Activated naive CD8-positive, alpha-beta T cell treated with anti-CD3 and anti-CD28 coated beads, Interleukin-2, amount 50 U/mL, for 24 hours (primary cell): ENCODE measurements at regions not wholly inside any gene's neighbourhood (a gene's known extent, or its start where the extent isn't known, plus 50 kb on each side); places are given as distances from the start of the nearest gene placed in this dataset.

ENCODE experiments used
- ATAC-seq: fragments of 150-1000 bp; cut with Tn5 transposase; one replicate; pipeline ENCODE4 v1.10.0; 2021
- DNase-seq: peaks from one replicate; pipeline ENCODE4 v3.0.0; 2021
- H3K27ac Mint-ChIP-seq: one replicate; pipeline ENCODE4 v1.8.0; 2021; ENCODE audit warnings: mild to moderate bottlenecking, mixed read lengths
- H3K27me3 Mint-ChIP-seq: one replicate; pipeline ENCODE4 v1.8.0; 2021; ENCODE audit warnings: mixed read lengths
- H3K36me3 Mint-ChIP-seq: one replicate; pipeline ENCODE4 v1.8.0; 2021; ENCODE audit warnings: low read depth, mixed read lengths
- H3K4me1 Mint-ChIP-seq: one replicate; pipeline ENCODE4 v1.8.0; 2021; ENCODE audit warnings: mixed read lengths
- H3K4me3 Mint-ChIP-seq: one replicate; pipeline ENCODE4 v1.8.0; 2021; ENCODE audit warnings: mild to moderate bottlenecking, moderate library complexity, mixed read lengths
- H3K9me3 Mint-ChIP-seq: one replicate; pipeline ENCODE4 v1.8.0; 2021; ENCODE audit warnings: mixed read lengths

DNA sequence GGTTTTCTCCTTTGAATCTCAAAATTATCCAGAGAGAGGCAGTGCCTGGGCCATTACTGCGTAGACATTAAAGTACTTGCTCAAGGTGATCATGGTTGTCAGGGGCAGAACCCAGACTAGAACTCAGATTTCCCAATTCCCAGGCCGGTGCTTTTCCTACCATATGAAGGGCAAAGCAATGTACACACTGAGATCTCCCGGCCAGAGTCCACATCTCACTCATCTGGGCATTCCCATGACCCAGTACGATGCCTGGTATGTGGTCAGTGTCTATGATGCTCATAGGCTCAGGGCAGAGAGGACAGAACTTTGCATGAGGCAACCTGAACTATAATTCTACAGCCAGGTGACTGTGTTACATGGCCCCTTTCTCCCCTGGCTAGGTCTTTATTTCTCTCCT, 531.4 kb downstream of the TDRD15 start:
- DNase-seq (no peak), ATAC-seq (no peak)
- H3K4me3 Mint-ChIP-seq = no peak overlapping the region
- H3K9me3 Mint-ChIP-seq = peaks cover 8% of the 10 kb centered on the region
- H3K27me3 Mint-ChIP-seq = no peaks in the 10 kb centered on the region
- no peak overlapping the region for H3K27ac Mint-ChIP-seq
- H3K36me3 Mint-ChIP-seq = no peaks in the 10 kb centered on the region
- no peaks in the 10 kb centered on the region for H3K4me1 Mint-ChIP-seq

DNA sequence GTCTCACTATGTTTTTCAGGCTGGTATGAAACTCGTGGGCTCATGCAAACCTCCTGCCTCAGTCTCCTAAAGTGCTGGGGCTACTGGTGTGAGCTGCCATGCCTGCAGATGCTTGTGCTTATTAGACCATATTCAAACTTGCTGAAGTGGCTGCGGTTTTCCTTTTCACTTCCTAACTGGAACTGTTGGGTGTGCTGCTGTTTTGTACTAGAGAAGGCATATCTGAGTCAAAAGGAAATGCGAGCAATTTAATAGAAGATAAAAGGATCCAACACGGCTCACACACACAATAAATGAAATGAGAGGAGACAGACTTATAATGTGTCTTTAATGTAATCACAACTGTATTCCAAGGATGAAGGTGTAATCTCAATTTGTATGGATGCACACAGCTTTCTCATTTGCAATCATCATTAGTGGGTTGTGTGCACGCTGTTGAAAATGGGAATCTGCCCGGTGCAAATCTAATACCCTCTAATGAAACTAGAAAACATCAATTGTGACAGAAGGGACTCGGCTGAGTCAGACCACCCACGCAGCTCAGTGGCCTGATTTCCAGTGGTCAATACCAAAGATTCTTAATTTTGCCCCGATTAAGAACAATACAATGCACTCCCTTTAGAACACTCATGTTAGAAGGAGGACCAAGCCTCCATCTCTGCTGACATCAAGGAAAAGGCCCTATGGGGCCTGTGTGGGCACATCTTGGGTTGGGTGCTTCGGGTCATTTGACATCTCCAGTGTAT, 532.7 kb downstream of the TDRD15 start:
- no peaks in the 10 kb centered on the region for H3K27me3 Mint-ChIP-seq
- no peaks in the 10 kb centered on the region for H3K36me3 Mint-ChIP-seq

DNA sequence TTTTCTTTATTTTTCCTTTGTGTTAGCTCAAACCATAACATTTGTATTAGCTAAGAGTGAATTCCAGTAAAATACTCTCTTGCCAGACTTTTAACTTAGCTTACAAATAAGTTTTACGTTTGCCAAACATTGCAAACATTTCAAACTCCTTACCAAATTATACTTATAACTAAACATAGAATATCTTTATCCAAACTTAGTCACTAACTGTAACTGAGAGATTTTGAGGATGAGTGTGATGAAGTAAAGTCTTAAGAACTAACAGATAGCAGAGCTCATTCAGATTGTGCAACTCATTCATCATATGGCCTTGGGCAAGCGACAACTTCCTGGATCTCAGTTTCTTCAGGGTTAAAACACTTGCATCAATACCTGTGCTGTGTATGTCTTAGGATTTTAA, 533.7 kb downstream of the TDRD15 start:
- no peak for DNase-seq
- H3K4me1 Mint-ChIP-seq = no peaks in the 10 kb centered on the region
- no peaks in the 10 kb centered on the region for H3K36me3 Mint-ChIP-seq
- no peak overlapping the region for H3K27ac Mint-ChIP-seq
- H3K27me3 Mint-ChIP-seq = no peaks in the 10 kb centered on the region
- ATAC-seq = no peak
- H3K9me3 Mint-ChIP-seq = peaks cover 4% of the 10 kb centered on the region
- H3K4me3 Mint-ChIP-seq = no peak overlapping the region

More for the DNA sequence above, 532.7 kb downstream of the TDRD15 start:
- Mint-ChIP-seq H3K4me1 (no peaks in the 10 kb centered on the region), H3K9me3 (peaks cover 8% of the 10 kb centered on the region), H3K4me3 (no peak overlapping the region), H3K27ac (no peak overlapping the region)
- DNase-seq (no peak), ATAC-seq (no peak)

DNA sequence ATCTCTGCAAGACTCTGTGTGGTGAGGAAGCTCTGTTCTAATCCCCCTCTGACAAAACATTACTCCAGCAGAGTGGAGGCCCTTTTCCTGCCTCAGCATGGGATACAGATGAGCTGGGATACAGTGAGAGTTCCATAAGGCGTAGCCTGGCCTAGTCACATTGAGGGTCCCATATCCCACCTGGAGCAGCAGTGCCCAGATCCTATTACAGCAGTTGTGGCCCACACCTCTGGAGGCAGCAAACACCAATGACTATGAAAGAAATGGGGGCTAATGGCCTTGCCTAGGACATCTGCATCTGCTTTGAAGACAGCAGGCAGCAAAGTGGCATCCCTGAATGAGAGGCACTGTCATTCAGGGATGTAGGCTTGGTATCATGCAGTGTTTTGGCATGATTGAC, 534.5 kb downstream of the TDRD15 start:
- H3K4me1 Mint-ChIP-seq = no peaks in the 10 kb centered on the region
- no peak for DNase-seq
- no peaks in the 10 kb centered on the region for H3K27me3 Mint-ChIP-seq
- no peak overlapping the region for H3K4me3 Mint-ChIP-seq
- no peak overlapping the region for H3K27ac Mint-ChIP-seq
- ATAC-seq = no peak
- peaks cover 4% of the 10 kb centered on the region for H3K9me3 Mint-ChIP-seq
- no peaks in the 10 kb centered on the region for H3K36me3 Mint-ChIP-seq

DNA sequence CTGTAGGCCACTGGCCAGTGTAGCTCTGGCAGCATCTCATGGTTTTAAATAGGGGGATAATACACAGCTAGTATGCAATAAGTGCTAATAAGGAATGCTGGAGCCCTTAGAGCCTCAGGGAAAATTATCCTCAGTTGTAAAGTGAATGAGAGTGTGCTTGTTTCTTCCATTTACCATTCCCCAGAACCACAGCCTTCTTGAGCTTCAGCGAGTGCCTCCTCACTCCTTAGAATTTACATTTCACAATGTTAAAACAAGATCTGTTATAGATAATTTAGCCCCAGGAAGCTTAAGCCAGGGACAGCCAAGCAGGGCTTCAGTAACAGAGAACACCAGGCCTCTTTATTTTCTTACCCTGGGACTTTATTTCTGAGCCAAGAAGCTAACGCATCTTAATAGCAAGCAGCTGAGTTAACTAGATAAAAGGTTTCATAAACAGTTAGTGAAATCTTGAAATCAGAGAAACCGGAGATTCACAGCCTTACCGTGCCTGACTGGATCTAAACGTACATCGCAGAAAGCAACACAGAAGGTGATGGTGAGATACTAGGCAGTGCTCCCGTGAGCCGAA, 535.2 kb downstream of the TDRD15 start:
- Mint-ChIP-seq H3K27ac (no peak overlapping the region), H3K9me3 (peaks cover 4% of the 10 kb centered on the region), H3K4me1 (no peaks in the 10 kb centered on the region), H3K4me3 (no peak overlapping the region), H3K36me3 (no peaks in the 10 kb centered on the region), H3K27me3 (no peaks in the 10 kb centered on the region)
- no peak for ATAC-seq
- no peak for DNase-seq

DNA sequence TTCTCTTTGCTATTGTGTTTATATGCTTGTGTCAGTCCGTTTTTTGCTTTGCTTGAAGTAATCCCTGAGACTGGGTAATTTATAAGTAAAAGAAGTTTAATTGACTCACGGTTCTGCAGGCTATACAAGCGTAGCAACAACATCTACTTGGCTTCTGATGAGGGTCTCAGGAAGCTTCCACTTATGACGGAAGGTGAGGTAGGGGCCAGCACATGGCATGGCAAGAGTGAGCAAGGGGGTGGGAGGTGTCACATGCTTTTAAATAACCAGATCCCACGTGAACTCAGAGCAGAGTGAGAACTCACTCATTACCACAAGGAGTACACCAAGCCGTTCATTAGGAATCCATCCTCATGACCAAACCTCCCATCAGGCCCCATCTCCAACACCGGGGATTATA, 540.3 kb downstream of the TDRD15 start:
- no peak overlapping the region for H3K27ac Mint-ChIP-seq
- ATAC-seq (no peak), DNase-seq (no peak)
- no peaks in the 10 kb centered on the region for H3K4me1 Mint-ChIP-seq
- H3K9me3 Mint-ChIP-seq = peaks cover 4% of the 10 kb centered on the region
- H3K4me3 Mint-ChIP-seq = no peak overlapping the region
- H3K36me3 Mint-ChIP-seq = no peaks in the 10 kb centered on the region
- no peaks in the 10 kb centered on the region for H3K27me3 Mint-ChIP-seq

DNA sequence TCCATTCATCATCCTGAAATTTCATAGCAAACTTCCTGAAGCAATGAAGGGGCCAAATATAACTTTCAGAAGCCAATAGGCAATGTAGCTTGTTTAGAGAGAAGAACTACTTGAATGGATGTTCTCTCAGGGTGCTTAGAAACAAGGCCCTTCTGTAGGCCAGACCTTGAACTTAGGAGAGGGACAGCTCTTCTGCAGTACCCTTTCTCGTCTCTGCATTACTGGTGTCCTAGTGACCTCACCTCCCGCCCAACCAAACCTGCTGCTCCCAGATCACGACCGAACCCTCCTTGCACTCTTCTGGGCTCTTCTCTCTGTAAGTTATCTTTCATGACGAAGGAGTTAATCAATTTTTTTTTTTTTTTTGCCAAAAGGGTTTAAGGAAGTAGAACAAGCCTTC, 543.9 kb downstream of the TDRD15 start:
- Mint-ChIP-seq H3K36me3 (no peaks in the 10 kb centered on the region), H3K4me3 (no peak overlapping the region), H3K27ac (no peak overlapping the region), H3K9me3 (peaks cover 5% of the 10 kb centered on the region), H3K4me1 (no peaks in the 10 kb centered on the region), H3K27me3 (no peaks in the 10 kb centered on the region)
- DNase-seq (no peak), ATAC-seq (no peak)

DNA sequence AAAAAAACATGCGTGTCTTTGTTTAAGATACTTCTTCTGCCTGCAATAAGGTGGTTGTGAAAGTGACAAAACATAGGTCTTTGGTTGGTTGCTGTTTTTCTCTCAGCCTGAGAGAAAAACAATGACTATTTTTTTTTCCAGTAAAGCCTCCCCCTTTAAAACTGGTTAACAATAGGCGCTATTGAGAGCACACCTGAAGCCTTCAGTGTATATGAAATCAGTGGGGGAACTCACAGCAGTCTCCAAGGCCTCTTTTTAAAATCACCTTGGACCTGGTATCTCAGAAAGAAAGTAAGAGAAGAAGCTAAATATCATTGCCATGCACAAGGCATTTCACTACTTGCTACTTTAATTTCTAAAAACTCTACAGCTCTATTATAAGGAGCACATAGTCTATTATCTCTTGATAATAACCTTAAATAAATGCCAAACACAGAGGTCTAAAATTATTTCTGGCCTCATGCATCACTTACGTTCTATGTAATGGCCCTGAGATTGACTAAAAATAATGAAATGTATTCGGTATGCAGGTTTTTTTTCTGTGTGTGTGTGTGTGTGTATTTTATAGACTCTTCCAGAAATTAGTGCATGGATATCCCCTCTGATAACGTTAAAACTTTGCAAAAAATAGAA, 544.4 kb downstream of the TDRD15 start:
- Mint-ChIP-seq H3K27ac (no peak overlapping the region), H3K4me1 (no peaks in the 10 kb centered on the region), H3K9me3 (peaks cover 5% of the 10 kb centered on the region), H3K36me3 (no peaks in the 10 kb centered on the region), H3K27me3 (no peaks in the 10 kb centered on the region), H3K4me3 (no peak overlapping the region)
- no peak for DNase-seq
- no peak for ATAC-seq

DNA sequence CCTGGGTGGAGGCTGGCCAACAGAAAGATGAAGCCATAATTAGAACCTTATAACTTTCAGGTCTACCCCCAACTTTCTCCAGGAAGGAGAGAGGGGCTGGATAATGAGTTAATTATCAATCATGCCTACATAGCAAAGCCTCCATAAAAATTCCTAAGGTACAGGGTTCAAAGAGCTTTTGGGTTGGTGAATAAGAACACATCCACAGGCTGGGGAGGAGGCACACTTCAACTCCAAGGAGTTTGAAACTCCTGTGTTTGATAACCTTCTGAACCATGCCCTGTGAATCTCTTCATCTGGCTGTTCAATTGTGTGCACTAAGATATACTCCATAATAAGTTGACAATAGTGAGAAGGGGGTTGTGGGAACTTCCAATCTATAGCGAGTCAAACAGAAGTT, 552.3 kb downstream of the TDRD15 start:
- Mint-ChIP-seq H3K27ac (no peak overlapping the region), H3K27me3 (no peaks in the 10 kb centered on the region), H3K36me3 (no peaks in the 10 kb centered on the region), H3K4me1 (no peaks in the 10 kb centered on the region), H3K9me3 (peaks cover 21% of the 10 kb centered on the region), H3K4me3 (no peak overlapping the region)
- no peak for DNase-seq
- no peak for ATAC-seq

DNA sequence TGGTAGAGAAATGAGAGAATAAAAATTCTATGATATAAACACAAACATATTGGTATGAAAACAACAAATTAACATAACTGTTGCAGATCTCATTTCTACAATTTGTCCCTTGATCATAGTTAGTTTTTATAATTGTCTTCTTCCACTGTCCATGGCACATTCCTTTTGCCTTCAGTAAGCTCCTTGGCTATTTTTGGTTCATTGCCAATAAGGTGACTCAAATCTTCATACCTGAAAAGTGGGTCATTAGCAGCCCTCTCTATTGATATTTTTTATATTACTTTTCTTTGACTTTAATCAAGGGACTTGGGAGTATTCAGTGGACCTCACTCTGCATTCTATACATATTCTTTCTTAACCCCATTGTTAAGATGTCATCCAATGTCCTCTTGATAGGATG, 552.9 kb downstream of the TDRD15 start:
- no peaks in the 10 kb centered on the region for H3K27me3 Mint-ChIP-seq
- no peak overlapping the region for H3K4me3 Mint-ChIP-seq
- no peak overlapping the region for H3K27ac Mint-ChIP-seq
- peaks cover 24% of the 10 kb centered on the region for H3K9me3 Mint-ChIP-seq
- H3K36me3 Mint-ChIP-seq = no peaks in the 10 kb centered on the region
- no peak for DNase-seq
- ATAC-seq = no peak
- H3K4me1 Mint-ChIP-seq = no peaks in the 10 kb centered on the region

DNA sequence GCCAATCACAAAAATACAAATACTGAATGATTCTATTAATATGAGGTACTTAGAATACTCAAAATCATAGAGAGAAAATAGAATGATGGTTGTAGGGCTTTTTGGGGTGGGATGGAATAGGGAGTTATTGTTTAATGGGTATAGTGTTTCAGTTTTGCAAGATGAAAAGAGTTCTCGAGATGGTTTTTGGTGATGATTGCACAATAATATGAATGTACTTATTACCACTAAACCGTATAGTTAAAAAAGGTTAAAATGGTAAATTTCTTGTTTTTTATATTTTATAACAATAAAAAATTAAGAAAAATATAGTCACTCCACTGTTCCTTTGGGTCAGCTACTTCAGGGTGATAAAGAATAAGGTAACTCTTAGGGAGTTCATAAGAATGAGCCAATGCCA, 560.1 kb downstream of the TDRD15 start:
- no peak for ATAC-seq
- DNase-seq = no peak
- Mint-ChIP-seq H3K36me3 (no peaks in the 10 kb centered on the region), H3K4me1 (no peaks in the 10 kb centered on the region), H3K27me3 (no peaks in the 10 kb centered on the region), H3K9me3 (peaks cover 28% of the 10 kb centered on the region), H3K4me3 (no peak overlapping the region), H3K27ac (no peak overlapping the region)

DNA sequence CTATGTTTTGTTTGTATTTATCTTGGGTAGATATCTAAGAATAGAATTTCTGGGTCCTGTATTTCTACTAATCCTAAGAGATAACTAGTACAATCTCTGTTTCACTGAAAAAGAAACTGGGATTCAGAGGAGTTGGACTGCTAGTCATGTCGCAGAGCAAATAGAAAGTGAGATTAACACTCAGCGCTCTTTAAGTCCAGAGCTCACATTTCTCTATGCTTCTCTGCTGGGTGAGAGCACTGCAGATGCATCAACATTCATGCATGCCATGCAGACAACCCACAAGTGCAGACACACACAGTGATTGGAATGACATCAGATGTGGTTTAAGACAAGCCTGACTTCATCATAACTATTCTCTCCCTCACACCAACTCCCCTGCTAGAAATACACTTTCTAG, 563.8 kb downstream of the TDRD15 start:
- Mint-ChIP-seq H3K4me1 (no peaks in the 10 kb centered on the region), H3K36me3 (no peaks in the 10 kb centered on the region), H3K27me3 (no peaks in the 10 kb centered on the region), H3K27ac (no peak overlapping the region), H3K9me3 (peaks cover 11% of the 10 kb centered on the region), H3K4me3 (no peak overlapping the region)
- DNase-seq = no peak
- ATAC-seq = no peak

DNA sequence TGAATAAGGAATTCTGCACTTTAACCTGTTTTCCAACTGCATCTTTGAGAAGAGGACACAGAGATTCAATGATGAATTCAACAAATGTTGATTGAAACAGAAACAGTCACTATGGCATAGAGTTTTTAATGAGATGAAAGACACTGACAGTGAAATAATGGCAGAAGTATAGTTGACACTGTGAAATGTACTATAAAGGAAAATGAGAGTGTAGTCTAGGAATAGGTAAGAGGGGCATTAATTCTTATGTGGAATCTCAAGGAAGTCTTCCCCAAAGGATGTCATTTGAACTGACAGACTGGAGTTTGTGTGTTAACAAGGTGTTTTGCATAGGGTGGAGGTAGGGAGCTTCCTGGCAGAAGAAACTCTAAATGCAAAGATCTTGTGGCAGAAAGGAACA, 566.2 kb downstream of the TDRD15 start:
- ATAC-seq (no peak), DNase-seq (no peak)
- H3K27me3 Mint-ChIP-seq = no peaks in the 10 kb centered on the region
- no peaks in the 10 kb centered on the region for H3K4me1 Mint-ChIP-seq
- H3K4me3 Mint-ChIP-seq = no peak overlapping the region
- peaks cover 5% of the 10 kb centered on the region for H3K9me3 Mint-ChIP-seq
- no peak overlapping the region for H3K27ac Mint-ChIP-seq
- no peaks in the 10 kb centered on the region for H3K36me3 Mint-ChIP-seq

DNA sequence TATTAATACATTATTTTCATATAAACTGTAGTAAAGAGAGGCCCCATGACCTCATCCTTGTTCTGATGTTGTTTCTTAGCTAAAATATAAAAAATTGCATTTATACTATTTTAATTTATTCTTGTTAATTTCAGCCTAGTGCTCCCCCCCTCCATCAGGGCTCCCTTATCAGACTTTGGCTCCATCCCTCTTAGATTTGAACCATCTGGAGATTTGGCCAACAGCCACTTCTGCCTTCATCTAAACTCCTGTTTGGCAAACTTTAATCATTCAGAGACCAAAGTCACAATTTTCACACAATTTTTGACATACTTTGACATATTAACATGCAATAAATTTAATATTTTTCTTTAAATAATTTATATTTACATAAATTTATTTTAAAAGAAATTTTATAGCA, 569.3 kb downstream of the TDRD15 start:
- H3K27me3 Mint-ChIP-seq = no peaks in the 10 kb centered on the region
- no peaks in the 10 kb centered on the region for H3K36me3 Mint-ChIP-seq
- no peak overlapping the region for H3K4me3 Mint-ChIP-seq
- DNase-seq (no peak), ATAC-seq (no peak)
- H3K4me1 Mint-ChIP-seq = no peaks in the 10 kb centered on the region
- H3K27ac Mint-ChIP-seq = no peak overlapping the region
- peaks cover 5% of the 10 kb centered on the region for H3K9me3 Mint-ChIP-seq

DNA sequence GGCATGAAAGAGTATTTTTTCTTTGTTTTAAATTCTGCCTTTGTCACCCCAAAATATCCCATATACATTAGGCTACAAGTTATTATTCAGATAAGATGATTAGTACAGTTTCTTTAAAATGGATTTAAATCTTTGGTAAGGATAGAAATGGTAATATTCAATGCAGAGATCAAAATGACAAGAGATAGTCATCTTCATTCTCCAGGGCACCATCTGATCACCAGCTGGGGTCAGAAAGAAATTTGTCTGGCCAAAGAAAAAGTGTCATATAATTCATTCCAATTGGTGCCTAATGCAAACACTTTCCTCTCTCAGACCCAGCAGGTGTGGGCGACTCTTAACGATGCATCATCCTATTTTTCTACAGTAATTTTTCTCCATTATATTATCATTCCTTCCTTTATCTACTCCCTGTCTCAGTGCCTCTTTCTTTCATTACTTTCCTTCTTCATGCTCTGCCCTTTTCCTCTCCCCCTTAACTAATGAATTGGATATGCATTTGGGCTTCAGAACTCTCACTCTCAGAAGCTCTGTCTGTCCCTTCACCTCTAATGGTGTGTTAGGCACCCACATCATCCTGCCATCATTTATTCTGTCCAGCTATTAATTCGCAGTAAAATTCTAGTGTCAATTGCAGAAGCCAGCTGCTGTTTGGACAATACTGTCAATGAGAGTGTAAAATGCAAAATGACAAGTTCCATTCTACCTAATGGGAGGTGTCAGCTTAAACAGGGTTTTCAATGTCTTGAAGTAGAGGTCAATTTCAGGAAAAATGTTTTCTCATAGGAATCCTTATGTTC, 570.5 kb downstream of the TDRD15 start:
- Mint-ChIP-seq H3K9me3 (peaks cover 5% of the 10 kb centered on the region), H3K27ac (no peak overlapping the region), H3K4me3 (no peak overlapping the region), H3K36me3 (no peaks in the 10 kb centered on the region), H3K4me1 (no peaks in the 10 kb centered on the region), H3K27me3 (no peaks in the 10 kb centered on the region)
- DNase-seq = no peak
- no peak for ATAC-seq
